ENCODE measurements at regions not wholly inside any gene's neighbourhood (a gene's known extent, or its start where the extent isn't known, plus 50 kb on each side); places are given as distances from the start of the nearest gene placed in this dataset.

DNA sequence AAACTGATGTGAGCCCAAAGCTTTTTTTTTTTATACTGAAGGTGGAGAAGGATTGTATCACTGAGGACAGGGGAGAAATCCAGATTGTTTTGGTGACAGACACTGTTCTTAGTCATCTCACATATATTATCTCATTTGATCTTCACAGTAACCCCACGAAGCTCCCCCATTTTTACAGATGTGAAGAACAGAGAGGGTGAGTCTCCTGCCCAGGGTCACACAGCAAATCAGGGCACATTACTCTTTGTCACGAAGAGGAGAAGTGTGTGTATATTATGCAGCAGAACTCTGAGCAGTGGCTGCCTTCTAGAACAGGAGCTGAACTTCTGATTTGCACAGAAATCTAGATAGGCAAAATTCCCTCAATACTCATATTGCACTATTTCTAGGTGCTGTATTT is 504.3 kb downstream of the XYLT1 start:
- TF ChIP-seq, protein P1, sequence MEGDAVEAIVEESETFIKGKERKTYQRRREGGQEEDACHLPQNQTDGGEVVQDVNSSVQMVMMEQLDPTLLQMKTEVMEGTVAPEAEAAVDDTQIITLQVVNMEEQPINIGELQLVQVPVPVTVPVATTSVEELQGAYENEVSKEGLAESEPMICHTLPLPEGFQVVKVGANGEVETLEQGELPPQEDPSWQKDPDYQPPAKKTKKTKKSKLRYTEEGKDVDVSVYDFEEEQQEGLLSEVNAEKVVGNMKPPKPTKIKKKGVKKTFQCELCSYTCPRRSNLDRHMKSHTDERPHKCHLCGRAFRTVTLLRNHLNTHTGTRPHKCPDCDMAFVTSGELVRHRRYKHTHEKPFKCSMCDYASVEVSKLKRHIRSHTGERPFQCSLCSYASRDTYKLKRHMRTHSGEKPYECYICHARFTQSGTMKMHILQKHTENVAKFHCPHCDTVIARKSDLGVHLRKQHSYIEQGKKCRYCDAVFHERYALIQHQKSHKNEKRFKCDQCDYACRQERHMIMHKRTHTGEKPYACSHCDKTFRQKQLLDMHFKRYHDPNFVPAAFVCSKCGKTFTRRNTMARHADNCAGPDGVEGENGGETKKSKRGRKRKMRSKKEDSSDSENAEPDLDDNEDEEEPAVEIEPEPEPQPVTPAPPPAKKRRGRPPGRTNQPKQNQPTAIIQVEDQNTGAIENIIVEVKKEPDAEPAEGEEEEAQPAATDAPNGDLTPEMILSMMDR (IDR thresholded peaks at IDR 0.05 in 4 of 5, conservative IDR thresholded peaks at IDR 0.05 in 1 of 5): no peak
- TF ChIP-seq POLR2A (IDR thresholded peaks at IDR 0.05): no peak

All from gastrocnemius medialis (tissue), 4 donors.